ENCODE measurements at regions not wholly inside any gene's neighbourhood (a gene's known extent, or its start where the extent isn't known, plus 50 kb on each side); places are given as distances from the start of the nearest gene placed in this dataset.

DNA sequence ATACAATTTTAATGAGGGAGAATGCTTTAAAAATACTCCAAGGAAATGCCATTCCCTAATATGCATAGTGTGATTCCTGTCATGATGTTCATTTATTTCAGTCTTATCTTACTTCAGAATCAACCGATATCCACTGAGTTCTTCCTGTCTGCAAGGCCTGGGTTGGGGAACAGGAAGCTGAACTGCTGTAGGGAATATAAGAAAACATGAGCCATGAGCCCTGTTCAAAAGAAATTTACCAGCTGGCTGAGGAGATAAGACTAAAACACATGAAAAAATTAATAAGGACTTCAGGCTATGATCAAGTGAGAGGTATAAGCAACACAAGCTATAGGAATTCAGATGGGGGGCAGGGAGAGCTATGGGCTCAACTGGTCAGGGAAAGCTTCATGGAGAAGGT lies 184.7 kb downstream of the PLPP4 start:
- DNase-seq (ENCODE audit: insufficient read length, low spot score) (no peak), FAIRE-seq (no peak)
- no peak for TF ChIP-seq PAX5 (IDR thresholded peaks at IDR 0.05; ENCODE audit: insufficient read depth, low read length, severe bottlenecking)
- TF ChIP-seq POU2F2 (IDR thresholded peaks at IDR 0.05; ENCODE audit: low read depth, low read length), result no peak
- TF ChIP-seq SPI1 (IDR thresholded peaks at IDR 0.05; ENCODE audit: low read depth, low read length), result no peak
- TF ChIP-seq POLR2A (IDR thresholded peaks at IDR 0.05; ENCODE audit: low read depth, low read length), result no peak
- no peak for TF ChIP-seq POLR2AphosphoS5 (IDR thresholded peaks at IDR 0.05; ENCODE audit: low read depth, low read length)

DNA sequence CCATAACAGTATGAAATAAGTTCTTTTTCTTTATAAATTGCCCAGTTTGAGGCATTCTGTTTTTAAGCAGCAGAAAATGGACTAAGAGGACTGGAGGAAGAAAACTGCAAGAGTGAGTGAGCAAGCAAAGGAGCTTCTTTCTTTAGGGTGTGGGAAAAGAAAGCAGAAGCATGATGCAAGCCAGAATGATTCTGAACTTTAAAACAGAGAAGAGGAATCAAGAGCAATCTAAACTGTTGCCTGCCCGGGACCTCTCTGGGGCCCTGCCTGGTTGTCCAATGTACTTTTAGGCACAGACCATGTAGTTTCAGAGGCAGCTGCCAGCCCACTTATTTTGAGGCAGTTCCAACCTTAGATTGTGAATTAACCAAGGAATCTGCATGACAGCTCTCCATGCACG lies 186.3 kb downstream of the PLPP4 start:
- FAIRE-seq (no peak), DNase-seq (ENCODE audit: insufficient read length, low spot score) (no peak)
- TF ChIP-seq POLR2AphosphoS5 (IDR thresholded peaks at IDR 0.05; ENCODE audit: low read depth, low read length), result no peak
- TF ChIP-seq POU2F2 (IDR thresholded peaks at IDR 0.05; ENCODE audit: low read depth, low read length), result no peak
- TF ChIP-seq PAX5 (IDR thresholded peaks at IDR 0.05; ENCODE audit: insufficient read depth, low read length, severe bottlenecking), result no peak
- no peak for TF ChIP-seq POLR2A (IDR thresholded peaks at IDR 0.05; ENCODE audit: low read depth, low read length)
- TF ChIP-seq TAF1 (IDR thresholded peaks at IDR 0.05; ENCODE audit: low read depth, low read length), result no peak
- no peak for TF ChIP-seq SPI1 (IDR thresholded peaks at IDR 0.05; ENCODE audit: low read depth, low read length)

DNA sequence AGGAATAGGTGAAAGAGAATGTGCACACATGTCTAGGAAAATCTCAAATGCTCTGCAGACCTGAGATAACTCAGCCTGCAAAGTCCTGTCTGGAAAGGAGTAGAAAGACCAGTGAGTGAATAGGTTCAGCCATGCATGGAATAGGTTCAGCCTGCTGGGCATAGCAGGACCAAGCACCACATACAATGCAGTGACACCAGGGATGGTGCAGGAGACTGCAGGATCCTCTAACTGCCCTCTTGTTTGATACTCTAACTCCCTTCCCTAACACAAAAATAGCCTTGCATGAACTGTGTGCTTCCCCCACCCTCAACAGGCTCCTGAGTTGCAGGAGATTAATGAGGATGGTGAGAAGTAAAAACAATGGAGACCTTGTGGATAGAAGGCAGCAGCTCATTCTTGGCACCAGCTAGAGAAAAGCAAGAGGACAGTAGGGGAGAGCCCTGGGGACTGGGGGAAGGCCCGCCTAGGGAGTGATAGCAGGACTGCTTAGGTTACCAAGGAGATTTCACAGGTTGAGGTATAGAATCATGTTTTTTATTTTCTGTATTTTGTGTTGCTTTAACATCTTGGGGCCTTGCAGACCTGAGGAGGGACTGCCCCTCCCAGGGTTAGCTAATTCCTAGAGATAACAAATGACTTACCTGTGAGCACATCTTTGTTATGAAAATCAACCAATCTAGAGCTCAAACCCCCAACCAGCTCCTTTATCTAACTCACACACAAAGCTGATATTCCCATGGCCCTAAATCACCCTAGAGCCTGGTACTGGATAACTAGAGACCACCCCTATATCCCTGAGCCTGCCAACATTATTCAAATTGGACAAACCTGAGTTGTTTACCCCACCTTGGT lies 187.8 kb downstream of the PLPP4 start:
- TF ChIP-seq PAX5 (IDR thresholded peaks at IDR 0.05; ENCODE audit: insufficient read depth, low read length, severe bottlenecking) (no peak), SPI1 (IDR thresholded peaks at IDR 0.05; ENCODE audit: low read depth, low read length) (no peak), POLR2A (IDR thresholded peaks at IDR 0.05; ENCODE audit: low read depth, low read length) (no peak), POU2F2 (IDR thresholded peaks at IDR 0.05; ENCODE audit: low read depth, low read length) (no peak), TAF1 (IDR thresholded peaks at IDR 0.05; ENCODE audit: low read depth, low read length) (no peak), POLR2AphosphoS5 (IDR thresholded peaks at IDR 0.05; ENCODE audit: low read depth, low read length) (no peak)
- DNase-seq (ENCODE audit: insufficient read length, low spot score) (no peak), FAIRE-seq (no peak)

DNA sequence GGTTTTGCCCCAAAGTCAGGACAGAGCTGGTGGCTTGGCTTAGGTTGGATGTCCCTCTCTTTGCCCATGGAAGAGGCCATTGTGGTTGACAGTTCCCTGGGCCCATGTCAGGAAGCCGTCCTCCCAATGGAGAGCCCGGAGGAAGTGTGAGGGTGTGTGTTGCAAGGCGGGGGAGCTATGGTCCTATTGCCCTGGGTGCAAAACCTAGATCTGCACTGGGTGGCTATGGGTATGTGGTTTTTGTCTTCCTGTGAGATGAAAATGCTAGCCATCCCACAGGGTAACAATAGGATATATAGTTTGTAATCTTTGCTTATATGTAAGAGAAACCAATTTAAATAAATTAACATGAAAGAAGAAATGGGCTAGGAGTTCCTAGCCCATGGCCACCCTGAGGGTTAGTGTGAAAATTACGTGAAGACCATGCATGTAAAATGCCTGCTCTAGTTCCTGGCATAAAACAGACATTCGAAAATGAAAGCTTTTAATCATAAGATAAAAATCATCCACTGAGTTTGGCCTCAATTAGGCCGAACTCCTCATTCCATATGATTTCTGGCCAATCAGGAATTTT lies 189.2 kb downstream of the PLPP4 start:
- FAIRE-seq, result no peak
- no peak for DNase-seq (ENCODE audit: insufficient read length, low spot score)
- TF ChIP-seq POLR2AphosphoS5 (IDR thresholded peaks at IDR 0.05; ENCODE audit: low read depth, low read length) (no peak), TAF1 (IDR thresholded peaks at IDR 0.05; ENCODE audit: low read depth, low read length) (no peak), SPI1 (IDR thresholded peaks at IDR 0.05; ENCODE audit: low read depth, low read length) (no peak), POLR2A (IDR thresholded peaks at IDR 0.05; ENCODE audit: low read depth, low read length) (no peak), POU2F2 (IDR thresholded peaks at IDR 0.05; ENCODE audit: low read depth, low read length) (no peak), PAX5 (IDR thresholded peaks at IDR 0.05; ENCODE audit: insufficient read depth, low read length, severe bottlenecking) (no peak)

DNA sequence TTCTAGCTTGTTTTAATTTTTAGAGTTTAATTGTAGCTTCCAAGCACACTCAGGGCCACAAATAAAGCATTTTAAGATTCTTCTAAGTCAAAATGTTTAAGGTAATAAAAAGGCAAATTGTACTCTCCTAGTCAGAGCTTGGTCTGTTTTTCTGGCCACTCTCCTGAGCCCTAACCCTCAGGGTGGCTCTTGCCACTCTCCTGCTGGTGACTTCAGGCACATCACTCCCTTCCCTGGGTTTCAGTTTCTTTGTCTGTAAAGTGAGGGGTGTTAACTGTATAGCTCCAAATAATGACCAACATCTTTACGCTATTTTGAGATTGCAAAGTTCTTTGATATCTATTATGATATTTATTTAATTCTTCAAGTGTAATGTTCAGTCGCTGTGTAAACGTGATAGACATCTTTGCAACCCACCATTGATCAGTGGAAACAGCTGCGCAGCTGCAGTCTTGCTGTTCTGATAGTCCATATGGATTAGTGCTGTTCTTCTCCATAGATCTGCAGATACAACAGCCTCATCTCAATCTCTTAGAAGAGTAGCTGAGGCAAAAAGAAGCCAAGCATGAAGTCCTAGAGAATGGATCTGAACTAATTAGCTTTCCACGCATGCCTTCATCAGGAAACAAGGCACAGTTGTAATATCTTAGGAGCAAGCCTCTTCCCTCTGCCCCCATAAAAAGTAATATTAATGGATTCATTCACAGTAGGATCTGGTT lies 189.9 kb downstream of the PLPP4 start:
- TF ChIP-seq POLR2A (IDR thresholded peaks at IDR 0.05; ENCODE audit: low read depth, low read length), result no peak
- no peak for TF ChIP-seq TAF1 (IDR thresholded peaks at IDR 0.05; ENCODE audit: low read depth, low read length)
- TF ChIP-seq SPI1 (IDR thresholded peaks at IDR 0.05; ENCODE audit: low read depth, low read length), result no peak
- no peak for TF ChIP-seq POLR2AphosphoS5 (IDR thresholded peaks at IDR 0.05; ENCODE audit: low read depth, low read length)
- TF ChIP-seq PAX5 (IDR thresholded peaks at IDR 0.05; ENCODE audit: insufficient read depth, low read length, severe bottlenecking), result no peak
- TF ChIP-seq POU2F2 (IDR thresholded peaks at IDR 0.05; ENCODE audit: low read depth, low read length), result no peak
- FAIRE-seq, result no peak

DNA sequence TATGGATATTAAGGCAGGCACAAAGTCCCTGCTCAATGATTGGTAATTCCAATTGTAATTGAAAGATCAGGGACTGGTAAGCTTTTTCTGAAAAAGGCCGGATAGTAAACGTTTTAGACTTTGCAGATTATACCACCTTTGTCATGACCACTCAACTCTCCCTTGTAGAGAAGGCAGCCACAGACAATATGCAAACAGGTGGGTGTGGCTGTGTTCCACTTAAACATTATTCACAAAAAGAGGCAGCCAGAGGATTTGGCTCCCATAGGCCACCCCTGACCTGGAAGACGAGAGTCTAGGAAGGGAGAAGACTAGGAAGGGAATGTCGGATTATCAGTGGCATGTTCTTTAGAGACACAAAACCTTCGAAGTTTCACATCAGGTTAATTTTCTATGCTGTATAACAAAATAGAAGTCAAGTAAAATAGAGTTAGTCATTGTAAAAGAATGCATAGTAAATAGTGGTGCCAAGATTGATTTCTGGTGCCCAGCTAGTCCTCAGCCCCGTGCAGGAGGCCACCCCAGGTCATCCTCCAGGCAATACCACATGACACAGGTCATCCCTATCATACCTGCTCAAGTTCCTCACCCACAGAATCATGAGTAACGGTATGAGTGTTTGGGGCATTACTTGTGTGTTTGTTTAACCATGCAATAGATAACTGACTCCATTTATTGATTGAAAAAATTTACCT lies 193.8 kb downstream of the PLPP4 start:
- FAIRE-seq (no peak), DNase-seq (ENCODE audit: insufficient read length, low spot score) (no peak)
- TF ChIP-seq PAX5 (IDR thresholded peaks at IDR 0.05; ENCODE audit: insufficient read depth, low read length, severe bottlenecking), result no peak
- no peak for TF ChIP-seq POU2F2 (IDR thresholded peaks at IDR 0.05; ENCODE audit: low read depth, low read length)
- TF ChIP-seq POLR2A (IDR thresholded peaks at IDR 0.05; ENCODE audit: low read depth, low read length), result no peak
- no peak for TF ChIP-seq TAF1 (IDR thresholded peaks at IDR 0.05; ENCODE audit: low read depth, low read length)
- TF ChIP-seq SPI1 (IDR thresholded peaks at IDR 0.05; ENCODE audit: low read depth, low read length), result no peak
- TF ChIP-seq POLR2AphosphoS5 (IDR thresholded peaks at IDR 0.05; ENCODE audit: low read depth, low read length), result no peak

More for the DNA sequence above, 189.9 kb downstream of the PLPP4 start:
- DNase-seq (ENCODE audit: insufficient read length, low spot score), result no peak

DNA sequence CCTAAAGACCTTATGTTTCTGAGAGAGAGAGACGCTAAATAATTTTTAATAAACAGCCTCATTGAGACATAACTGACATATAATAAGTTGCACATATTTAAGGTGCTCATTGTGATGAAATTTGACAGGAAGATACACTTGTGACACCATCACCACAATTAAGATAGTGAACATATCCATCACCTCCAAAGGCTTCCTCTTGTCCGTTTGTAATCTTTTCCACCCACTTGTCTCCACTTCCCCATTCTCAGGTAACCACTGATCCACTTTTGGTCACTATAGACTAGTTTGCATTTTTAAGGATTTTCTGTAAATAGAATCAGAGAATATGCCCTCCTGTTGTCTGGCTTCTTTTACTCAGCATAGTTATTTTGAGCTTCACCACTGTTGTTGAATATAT lies 195.1 kb upstream of the WDR11 start:
- no peak for FAIRE-seq
- DNase-seq (ENCODE audit: insufficient read length, low spot score), result no peak
- no peak for TF ChIP-seq POLR2A (IDR thresholded peaks at IDR 0.05; ENCODE audit: low read depth, low read length)
- TF ChIP-seq TAF1 (IDR thresholded peaks at IDR 0.05; ENCODE audit: low read depth, low read length), result no peak
- TF ChIP-seq POU2F2 (IDR thresholded peaks at IDR 0.05; ENCODE audit: low read depth, low read length), result no peak
- TF ChIP-seq POLR2AphosphoS5 (IDR thresholded peaks at IDR 0.05; ENCODE audit: low read depth, low read length), result no peak

DNA sequence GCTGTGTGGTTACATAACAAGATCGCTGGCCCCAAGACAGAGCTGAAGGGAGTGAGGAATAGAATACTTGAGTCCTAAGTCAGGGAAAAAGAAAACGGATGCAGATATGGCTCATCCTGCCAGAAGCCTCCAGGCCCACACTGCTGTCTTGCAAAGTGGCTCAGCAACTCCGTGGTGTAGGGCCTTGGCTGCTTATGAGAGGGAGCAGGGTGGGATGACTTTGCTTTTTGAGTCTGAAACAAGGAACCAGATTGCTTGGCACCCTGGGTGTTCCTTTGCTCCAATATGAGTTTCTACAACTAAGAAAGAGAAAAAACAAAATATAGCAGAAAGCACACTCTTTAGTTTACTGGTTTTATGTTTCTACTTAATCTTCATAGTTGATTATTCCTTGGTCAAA lies 193.8 kb upstream of the WDR11 start:
- FAIRE-seq, result no peak
- no peak for DNase-seq (ENCODE audit: insufficient read length, low spot score)
- TF ChIP-seq POLR2AphosphoS5 (IDR thresholded peaks at IDR 0.05; ENCODE audit: low read depth, low read length), result no peak
